ENCODE measurements at regions not wholly inside any gene's neighbourhood (a gene's known extent, or its start where the extent isn't known, plus 50 kb on each side); places are given as distances from the start of the nearest gene placed in this dataset.

DNA sequence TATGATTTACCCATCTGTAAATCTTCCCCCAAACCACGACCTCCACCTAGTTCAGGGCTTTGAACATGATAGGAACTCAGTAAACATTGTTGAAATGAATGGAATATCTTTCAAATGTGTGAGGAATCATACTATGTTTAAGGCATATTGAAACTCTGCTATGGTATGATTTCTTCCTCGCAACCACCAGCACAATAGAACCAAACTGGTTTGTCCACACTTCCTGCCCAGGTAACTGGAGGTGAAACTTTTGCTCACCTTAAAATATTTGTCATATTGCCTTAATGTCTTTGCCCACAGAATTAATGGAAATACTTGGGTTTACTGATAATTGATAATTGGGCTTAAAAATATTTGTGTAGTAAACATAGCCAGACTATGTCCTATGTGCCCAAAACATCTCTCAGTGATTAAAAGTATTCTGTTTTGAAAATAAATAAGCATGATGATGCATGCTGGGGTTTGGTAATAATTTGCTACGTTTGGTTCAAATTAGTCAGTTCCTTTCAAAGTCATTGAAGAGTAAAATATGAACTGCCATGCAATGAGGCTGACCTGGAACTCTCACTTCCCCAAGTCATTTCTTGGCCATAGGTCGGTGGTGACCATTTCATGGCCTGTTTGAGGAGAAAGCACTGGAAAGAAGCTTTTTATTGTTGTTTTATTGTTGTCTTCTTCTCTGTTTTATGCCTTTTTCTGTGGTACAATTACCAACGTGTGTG, 73.3 kb downstream of the TNFSF18 start:
- no peak for DNase-seq

GRCh38 chr1:172978595-172978994, 72.1 kb downstream of the TNFSF18 start:
- no peak for DNase-seq

DNA sequence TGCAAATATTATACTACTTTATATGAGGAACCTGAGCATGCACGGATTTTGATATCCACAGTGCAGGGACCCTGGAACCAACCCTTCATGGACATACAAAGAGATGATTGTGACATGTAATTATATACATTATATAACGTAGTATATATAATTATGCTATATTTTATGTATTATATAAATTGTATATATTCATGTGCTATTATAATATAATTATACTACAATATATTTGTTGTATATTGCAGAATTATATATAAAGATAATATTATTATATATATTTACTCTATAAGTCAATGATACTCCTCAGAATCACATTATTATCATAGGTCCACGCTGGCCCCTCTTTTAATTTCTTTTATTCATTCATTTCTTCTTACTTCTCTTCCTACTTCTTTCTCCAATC, 70.9 kb downstream of the TNFSF18 start:
- no peak for DNase-seq

- no peak for DNase-seq
These were observed 70.3 kb downstream of the TNFSF18 start for GRCh38 chr1:172980456-172980855.

DNA sequence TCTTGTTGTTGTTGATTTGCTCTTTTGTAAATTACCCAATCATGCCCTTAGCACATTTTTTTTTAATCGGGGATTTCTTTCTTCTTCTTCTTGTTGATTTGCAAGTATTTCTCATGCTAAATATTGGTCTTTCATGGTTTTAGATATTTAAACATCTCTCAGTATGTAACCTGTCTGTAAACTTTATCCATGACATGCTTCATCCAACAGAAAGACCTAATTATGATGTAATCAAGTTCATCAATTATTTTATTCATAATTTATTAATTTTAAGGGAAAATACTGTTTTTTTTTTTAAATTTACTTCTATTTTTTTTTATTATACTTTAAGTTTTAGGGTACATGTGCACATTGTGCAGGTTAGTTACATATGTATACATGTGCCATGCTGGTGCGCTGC, 69.8 kb downstream of the TNFSF18 start:
- DNase-seq: no peak

All from anterior cingulate cortex (tissue), 58 donors.